UCSD-AML1 (cell line): ENCODE measurements at regions not wholly inside any gene's neighbourhood (a gene's known extent, or its start where the extent isn't known, plus 50 kb on each side); places are given as distances from the start of the nearest gene placed in this dataset.
"Not testable (repeated sequence)": the region's sequence is repeated elsewhere in the genome, so short reads cannot be mapped to it uniquely, and the experiment has no call there.

Experiments used
- DNase-seq: peaks from one replicate; lab custom pipeline; 2025; ENCODE audit not compliant: unreplicated experiment; lab: John Stamatoyannopoulos, UW

- peak; percentile 16 for DNase-seq
Measured at GRCh38 chrX:40996886-40997530, 88.2 kb upstream of the USP9X start.

- no peak for DNase-seq
Measured at GRCh38 chrX:40998123-40998522, 87.1 kb upstream of the USP9X start.

- DNase-seq = no peak
Measured at GRCh38 chrX:41001327-41001726, 83.9 kb upstream of the USP9X start.

- DNase-seq = no peak
Measured at GRCh38 chrX:41002026-41002425, 83.2 kb upstream of the USP9X start.

- no peak for DNase-seq
Measured at GRCh38 chrX:41003506-41004270, 81.6 kb upstream of the USP9X start.

- DNase-seq = no peak
Measured at GRCh38 chrX:41005445-41005992, 79.7 kb upstream of the USP9X start.

- peak; percentile 68 for DNase-seq
Measured at GRCh38 chrX:41009850-41010846, 75.1 kb upstream of the USP9X start.

- DNase-seq = no peak
Measured at GRCh38 chrX:41014776-41015360, 70.4 kb upstream of the USP9X start.

- not testable (repeated sequence) for DNase-seq
Measured at GRCh38 chrX:41017785-41018184, 67.5 kb upstream of the USP9X start.

- not testable (repeated sequence) for DNase-seq
Measured at GRCh38 chrX:41018391-41019040, 66.7 kb upstream of the USP9X start.

- DNase-seq = no peak
Measured at GRCh38 chrX:41019041-41019392, 66.2 kb upstream of the USP9X start.

GRCh38 chrX:41022566-41022965 lies 62.7 kb upstream of the USP9X start:
- DNase-seq = no peak

GRCh38 chrX:41023098-41023497 lies 62.1 kb upstream of the USP9X start:
- no peak for DNase-seq

- not testable (repeated sequence) for DNase-seq
Measured at GRCh38 chrX:41024335-41024734, 60.9 kb upstream of the USP9X start.

- DNase-seq = no peak
Measured at GRCh38 chrX:41024755-41025154, 60.5 kb upstream of the USP9X start.

GRCh38 chrX:41025926-41026701 lies 59.1 kb upstream of the USP9X start:
- no peak for DNase-seq

GRCh38 chrX:41026702-41027078 lies 58.6 kb upstream of the USP9X start:
- no peak for DNase-seq

- DNase-seq = no peak
Measured at GRCh38 chrX:41029332-41029731, 55.9 kb upstream of the USP9X start.

- no peak for DNase-seq
Measured at GRCh38 chrX:41031256-41031967, 53.8 kb upstream of the USP9X start.
